ENCODE measurements at regions not wholly inside any gene's neighbourhood (a gene's known extent, or its start where the extent isn't known, plus 50 kb on each side); places are given as distances from the start of the nearest gene placed in this dataset.

- DNase-seq: no peak
Observed at GRCh38 chr1:104720741-104721140, 971.0 kb downstream of the AMY1C start.

- DNase-seq: no peak
Observed at GRCh38 chr1:104726917-104727316, 977.2 kb downstream of the AMY1C start.

DNA sequence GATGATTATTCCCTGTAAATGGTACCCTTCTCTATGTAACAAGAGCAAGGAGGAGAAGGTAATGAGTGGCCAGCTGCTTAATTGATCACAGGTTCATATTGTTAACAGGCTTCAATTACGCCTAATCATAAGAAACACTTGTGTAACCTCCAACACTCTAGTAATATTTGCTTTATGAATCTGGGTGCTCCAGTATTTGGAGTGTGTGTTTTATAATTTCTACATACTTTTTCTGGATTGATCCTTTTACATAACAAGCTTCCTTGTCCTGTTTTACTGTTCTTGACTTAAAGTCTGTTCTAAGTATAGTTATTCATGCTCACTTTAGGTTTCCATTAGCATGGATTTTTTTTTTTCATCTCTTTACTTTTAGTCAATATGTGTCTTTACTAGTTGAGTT, 984.2 kb downstream of the AMY1C start:
- DNase-seq: no peak

DNA sequence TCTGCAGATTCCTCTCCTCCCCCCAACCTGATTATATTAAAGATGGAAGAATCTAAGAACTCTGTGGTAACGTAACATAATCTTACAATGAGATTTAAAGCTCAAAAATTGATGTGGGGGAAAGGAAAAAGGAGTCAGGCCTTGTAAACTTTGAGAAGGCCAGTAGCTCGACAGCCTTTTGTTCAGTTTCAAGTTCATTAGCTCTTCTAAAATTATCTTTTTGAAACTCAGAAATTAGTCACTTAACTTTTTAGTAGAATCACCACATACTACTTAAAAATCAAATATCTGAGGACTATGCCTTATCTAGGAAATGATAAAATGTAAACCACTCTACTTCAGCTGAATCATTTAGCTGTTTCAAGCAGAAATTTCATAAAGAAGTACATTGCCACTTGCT, 996.2 kb downstream of the AMY1C start:
- DNase-seq: no peak

GRCh38 chr1:104746994-104747393, 997.3 kb downstream of the AMY1C start:
- DNase-seq: no peak

GRCh38 chr1:104760017-104760416, 1010.3 kb downstream of the AMY1C start:
- no peak for DNase-seq

DNA sequence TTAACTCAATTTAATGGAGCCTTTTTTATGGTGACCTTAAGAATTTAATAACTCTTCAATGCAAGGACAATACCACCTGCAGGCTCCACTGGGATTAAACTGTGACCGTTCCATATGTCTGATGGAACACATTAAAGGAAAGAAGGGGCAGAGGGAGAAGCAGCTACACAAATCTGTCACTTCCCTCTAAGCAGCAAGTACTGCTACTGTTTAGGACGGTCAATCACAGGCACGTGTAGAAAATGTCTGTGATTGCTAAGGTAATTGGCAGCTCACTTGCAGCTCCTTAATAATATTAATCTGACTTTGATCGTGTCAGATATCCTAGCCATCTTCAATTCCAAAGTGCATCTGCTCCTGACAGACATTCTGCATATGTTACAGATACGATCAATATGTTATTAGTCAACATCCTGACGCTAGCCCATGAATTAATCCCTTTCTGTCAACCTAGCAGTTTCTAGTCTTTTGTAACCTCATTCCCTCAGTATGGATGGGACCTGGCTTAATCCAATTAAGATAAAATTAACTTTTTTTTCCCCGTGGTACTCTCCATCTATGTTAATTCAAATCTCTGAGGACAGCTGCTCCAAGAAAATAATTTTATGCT, 1012.4 kb downstream of the AMY1C start:
- no peak for DNase-seq

DNA sequence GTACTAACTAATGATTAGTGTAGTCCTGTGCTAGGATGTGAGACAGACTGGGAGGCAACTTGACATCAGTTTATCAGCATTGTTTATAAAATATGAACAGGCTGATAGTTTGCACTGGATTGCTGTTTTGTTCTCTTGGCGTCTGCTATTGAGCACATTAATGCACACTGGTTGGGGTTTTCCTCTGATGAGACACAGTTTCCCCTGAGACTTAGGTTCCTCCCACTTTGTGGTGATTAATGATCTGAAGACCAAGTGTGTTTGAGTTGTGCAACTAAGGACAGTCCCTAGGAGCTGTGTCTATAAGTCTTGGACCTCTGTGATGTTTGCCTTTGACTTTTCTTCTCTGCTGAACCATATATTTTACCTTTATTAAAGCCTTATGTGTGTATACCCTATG, 1015.4 kb downstream of the AMY1C start:
- no peak for DNase-seq

DNA sequence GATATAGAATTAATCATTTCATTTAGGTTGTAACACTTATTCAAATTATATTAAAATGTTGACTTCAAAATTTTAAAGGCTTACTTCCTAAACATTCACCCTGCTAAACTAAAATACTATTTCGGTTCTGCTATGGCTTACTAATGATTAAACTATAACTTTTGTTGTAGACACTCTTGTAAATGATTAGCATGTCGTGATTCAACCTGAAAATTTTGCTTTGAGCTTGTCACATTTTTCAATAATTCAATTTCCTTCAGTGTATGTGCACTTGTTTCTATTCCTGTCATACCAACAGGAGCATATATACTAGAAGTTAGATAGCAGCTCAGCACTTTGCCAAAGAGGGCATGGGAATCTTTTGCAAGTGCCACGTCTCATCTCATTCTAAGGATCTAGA, 1018.8 kb downstream of the AMY1C start:
- no peak for DNase-seq

GRCh38 chr1:104780470-104781078, 1030.9 kb downstream of the AMY1C start:
- DNase-seq: no peak

DNA sequence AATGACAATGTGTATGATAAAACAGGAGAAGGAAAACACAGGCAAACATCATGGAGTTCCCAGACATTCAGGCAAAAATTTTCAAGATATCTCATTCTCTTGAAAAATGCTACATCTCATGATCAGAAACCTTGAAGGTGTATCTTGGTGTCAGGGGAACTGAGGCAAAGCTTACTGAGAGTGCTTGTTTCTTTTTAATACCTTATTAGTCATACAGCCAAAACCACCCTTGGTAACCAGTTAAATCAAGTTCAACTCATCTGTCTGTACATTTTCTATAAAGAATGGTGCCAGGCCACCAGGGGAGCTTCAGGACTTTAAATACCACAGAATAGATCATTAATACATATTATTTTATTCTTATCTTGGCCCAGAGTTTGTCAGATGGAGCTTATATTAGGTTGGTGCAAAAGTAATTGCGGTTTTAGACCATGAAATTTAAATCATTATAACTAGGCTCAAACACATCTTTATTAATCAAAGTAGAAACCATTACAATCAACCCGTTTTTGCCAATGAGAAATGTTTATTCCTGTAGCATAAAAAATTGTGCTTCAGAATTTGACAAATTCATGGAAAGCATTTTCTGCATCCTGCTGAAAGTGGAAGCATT, 1036.0 kb downstream of the AMY1C start:
- no peak for DNase-seq

DNA sequence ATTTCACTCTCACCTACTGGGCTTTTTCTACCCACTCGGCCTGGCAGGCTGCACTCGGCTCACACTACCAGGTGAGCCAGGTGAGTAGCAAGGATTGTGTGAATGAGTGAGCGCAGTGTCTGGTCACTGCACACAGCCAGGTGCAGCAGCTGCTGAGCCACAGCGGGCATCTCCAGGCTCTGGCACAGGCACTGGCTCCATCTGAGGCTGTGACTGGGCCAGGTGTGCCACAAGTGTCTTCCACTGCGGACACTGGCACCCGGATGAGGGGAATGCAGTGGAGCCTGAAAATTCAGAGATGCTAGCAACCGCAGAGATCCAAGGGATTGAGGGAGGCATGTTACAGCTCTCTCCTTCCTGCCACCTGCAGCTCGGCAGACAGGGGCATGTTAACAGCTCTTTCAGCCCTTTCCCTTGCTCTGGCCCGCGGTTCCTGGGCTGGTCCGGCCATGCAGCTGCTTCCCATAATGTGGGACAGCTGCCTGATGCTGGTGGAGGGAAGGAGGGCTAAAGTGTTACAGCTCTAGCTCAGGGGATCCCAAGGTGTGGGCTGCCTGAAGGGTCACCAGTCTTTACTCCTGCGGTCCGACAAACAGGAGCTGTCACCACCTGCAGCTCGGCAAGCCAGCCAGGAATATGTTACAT, 1038.3 kb downstream of the AMY1C start:
- no peak for DNase-seq

- DNase-seq: no peak
Observed at GRCh38 chr1:104791030-104791429, 1041.3 kb downstream of the AMY1C start.

DNA sequence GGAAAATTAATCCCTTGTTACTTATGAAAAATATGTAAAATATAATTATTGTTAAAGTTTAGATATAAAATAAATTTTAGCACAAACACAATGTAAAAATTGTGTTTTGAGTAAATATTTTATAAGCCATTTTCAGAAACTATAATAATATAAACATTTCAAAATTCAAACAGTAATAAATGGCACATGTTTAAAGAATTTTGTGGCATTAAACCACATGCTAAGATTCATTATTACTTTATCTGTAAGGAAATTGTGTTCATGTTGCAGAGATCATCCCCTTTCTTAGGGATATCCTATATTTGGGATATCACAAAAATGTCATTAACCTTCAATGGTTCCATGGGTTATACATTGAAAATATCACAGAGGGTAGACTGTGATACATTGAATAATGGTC, 1044.3 kb downstream of the AMY1C start:
- no peak for DNase-seq

- DNase-seq: no peak
Observed at GRCh38 chr1:104795931-104796330, 1046.2 kb downstream of the AMY1C start.

DNA sequence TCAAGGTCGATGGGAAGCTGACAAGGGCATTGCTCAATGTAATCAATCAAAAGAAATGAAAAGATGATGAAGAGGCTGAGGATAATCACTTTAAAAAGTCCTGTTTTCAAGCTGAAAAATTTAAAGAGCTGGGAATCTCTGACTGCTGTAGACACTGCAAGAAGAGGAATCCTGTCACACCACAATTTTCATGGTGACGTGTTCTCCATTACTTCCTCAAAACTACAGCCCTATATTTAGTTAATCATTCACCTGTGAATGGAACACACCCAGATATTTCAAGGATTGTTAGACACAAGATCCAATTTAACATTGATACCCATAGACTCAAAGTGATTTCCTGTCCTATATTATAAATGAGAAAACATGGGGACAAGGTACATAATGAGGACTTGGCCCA, 1048.3 kb downstream of the AMY1C start:
- DNase-seq: no peak

GRCh38 chr1:104801344-104801743, 1051.6 kb downstream of the AMY1C start:
- DNase-seq: no peak

DNA sequence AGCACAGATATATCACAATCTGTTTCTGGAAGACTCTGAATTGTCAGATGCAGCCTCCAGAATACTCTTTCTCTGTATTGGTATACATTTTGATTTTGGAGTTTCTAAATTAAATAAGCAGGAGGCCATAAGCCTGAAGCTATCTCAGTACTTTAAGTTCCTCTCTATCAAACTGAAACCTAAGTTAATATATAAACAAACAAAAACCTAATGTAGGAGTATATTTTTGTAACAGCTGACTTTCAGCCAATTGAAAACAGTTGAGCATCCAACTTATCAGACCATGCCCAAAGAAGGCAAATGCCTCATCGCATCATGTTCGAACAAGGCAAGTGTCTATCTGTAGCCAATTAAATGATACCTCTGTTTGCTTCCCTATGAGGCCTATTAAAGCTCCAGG, 1054.4 kb downstream of the AMY1C start:
- DNase-seq: no peak

DNA sequence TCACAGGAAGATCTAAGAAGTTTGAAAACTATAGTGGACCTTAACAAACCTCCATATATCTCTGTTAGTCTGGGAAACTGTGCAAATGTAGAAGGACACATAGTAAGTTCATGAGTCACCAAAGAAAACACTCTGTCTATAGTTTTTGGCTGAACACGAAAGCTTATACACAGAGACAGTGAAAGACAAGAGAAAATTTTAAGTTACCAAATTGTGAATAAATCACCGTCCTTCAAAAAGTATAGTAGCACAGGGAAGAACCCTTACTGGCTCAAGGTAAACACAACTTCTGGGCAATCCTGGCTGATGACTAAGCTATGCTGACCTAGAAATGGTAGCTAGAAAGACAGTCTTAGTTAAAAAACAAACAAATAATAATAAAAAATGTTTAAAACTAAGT, 1057.9 kb downstream of the AMY1C start:
- DNase-seq: no peak

DNA sequence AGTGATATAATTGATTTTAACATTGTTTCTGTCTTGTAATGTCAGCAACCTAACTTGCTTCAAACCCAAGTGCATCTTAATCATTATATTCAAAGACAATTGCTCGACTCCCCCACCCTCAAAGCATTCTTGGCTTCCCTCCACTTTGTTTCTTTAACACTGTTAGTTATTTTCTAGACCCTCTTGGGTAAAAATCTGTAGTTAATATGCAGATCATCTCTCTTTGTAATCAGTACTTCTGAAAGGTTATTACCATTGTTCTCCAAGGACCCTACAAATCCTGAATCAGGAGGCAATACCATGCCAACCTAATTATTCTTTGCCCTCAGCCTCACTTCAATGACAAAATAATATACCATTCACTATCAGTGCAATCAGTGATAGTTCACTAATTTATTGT, 1075.7 kb downstream of the AMY1C start:
- no peak for DNase-seq

- no peak for DNase-seq
Observed at GRCh38 chr1:104830534-104830933, 1080.8 kb downstream of the AMY1C start.

DNA sequence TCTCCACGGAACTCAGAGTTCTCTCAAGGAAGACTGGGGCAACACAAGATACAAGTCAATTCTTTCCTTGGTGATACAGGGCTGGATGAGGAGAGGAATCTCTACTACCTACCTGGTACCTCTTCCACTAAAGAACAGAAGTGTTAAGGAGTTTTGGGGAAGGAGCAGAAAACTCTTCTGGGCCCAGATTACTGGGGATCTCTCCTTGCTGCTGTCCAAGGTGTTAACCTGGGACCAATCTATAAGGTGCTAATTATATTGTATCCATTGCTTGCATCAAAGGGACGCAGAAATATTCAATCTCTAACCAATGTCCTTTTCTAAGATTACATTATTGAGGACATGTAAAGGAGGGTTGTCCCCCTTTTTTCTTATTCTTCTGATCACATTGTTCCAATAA, 1102.5 kb downstream of the AMY1C start:
- DNase-seq: no peak

GRCh38 chr1:104853276-104853675, 1103.6 kb downstream of the AMY1C start:
- DNase-seq: no peak

- no peak for DNase-seq
Observed at GRCh38 chr1:104854529-104854928, 1104.8 kb downstream of the AMY1C start.
